ENCODE measurements at regions not wholly inside any gene's neighbourhood (a gene's known extent, or its start where the extent isn't known, plus 50 kb on each side); places are given as distances from the start of the nearest gene placed in this dataset.

DNA sequence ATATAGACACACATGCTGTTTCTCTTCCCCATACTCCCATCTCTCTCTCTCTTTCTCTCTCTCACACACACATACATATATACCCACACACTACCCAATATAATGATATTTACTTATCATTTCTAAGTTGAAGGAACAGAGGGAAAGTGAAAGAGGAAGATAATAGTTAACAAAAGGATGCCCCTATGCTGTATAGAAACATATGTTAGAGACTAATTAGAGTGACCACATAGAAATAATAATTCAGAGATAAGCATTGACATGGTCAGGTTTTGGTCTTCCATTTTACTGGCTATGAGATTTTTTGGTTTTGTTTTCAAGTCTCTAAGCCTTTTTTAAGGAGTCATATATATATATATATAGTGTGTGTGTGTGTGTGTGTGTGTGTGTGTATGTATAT is 445.7 kb upstream of the CHORDC1 start:
- Histone ChIP-seq H3K27me3 (no peaks in the 10 kb centered on the region), H3K4me3 (no peak overlapping the region), H3K27ac (no peak overlapping the region), H3K4me1 (ENCODE audit: insufficient read depth) (no peaks in the 10 kb centered on the region), H3K36me3 (no peaks in the 10 kb centered on the region), H3K9me3 (no peaks in the 10 kb centered on the region)
- DNase-seq, result no peak
- TF ChIP-seq EP300 (IDR thresholded peaks at IDR 0.05), result no peak
- TF ChIP-seq, protein P1, sequence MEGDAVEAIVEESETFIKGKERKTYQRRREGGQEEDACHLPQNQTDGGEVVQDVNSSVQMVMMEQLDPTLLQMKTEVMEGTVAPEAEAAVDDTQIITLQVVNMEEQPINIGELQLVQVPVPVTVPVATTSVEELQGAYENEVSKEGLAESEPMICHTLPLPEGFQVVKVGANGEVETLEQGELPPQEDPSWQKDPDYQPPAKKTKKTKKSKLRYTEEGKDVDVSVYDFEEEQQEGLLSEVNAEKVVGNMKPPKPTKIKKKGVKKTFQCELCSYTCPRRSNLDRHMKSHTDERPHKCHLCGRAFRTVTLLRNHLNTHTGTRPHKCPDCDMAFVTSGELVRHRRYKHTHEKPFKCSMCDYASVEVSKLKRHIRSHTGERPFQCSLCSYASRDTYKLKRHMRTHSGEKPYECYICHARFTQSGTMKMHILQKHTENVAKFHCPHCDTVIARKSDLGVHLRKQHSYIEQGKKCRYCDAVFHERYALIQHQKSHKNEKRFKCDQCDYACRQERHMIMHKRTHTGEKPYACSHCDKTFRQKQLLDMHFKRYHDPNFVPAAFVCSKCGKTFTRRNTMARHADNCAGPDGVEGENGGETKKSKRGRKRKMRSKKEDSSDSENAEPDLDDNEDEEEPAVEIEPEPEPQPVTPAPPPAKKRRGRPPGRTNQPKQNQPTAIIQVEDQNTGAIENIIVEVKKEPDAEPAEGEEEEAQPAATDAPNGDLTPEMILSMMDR (IDR thresholded peaks at IDR 0.05), result no peak
- TF ChIP-seq POLR2A (IDR thresholded peaks at IDR 0.05), result no peak
- intact Hi-C loops (cut with DNase I), result no loop called here

DNA sequence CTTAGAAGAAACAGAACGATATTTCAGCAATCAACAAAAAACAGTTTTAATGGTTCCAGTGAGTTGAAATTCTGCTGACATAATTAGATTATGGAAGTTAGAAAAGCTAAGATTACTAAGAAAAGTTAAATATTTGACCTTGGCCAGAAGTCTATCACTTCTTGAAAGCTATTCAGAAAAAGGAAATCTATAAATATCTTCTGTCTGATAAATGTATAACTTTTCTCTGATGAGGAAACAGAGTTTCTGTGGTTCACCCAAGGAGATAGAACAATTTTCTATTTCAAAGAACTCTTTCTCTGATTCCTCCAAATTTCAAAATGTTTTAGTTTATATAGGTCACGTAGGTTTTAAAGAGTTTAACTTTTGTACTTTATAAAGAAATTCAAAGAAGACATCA is 438.4 kb upstream of the CHORDC1 start:
- TF ChIP-seq, protein P1 (IDR thresholded peaks at IDR 0.05), result no peak
- TF ChIP-seq EP300 (IDR thresholded peaks at IDR 0.05) (no peak), POLR2A (IDR thresholded peaks at IDR 0.05) (no peak)
- Histone ChIP-seq H3K27me3 (no peaks in the 10 kb centered on the region), H3K36me3 (no peaks in the 10 kb centered on the region), H3K9me3 (no peaks in the 10 kb centered on the region), H3K27ac (no peak overlapping the region), H3K4me3 (no peak overlapping the region), H3K4me1 (ENCODE audit: insufficient read depth) (no peaks in the 10 kb centered on the region)
- intact Hi-C loops (cut with DNase I), result no loop called here
- DNase-seq, result no peak
- WGBS, 3 donors, result 72 to 80% (median 78%) methylated on average over 2 of the region's 2 CpGs

DNA sequence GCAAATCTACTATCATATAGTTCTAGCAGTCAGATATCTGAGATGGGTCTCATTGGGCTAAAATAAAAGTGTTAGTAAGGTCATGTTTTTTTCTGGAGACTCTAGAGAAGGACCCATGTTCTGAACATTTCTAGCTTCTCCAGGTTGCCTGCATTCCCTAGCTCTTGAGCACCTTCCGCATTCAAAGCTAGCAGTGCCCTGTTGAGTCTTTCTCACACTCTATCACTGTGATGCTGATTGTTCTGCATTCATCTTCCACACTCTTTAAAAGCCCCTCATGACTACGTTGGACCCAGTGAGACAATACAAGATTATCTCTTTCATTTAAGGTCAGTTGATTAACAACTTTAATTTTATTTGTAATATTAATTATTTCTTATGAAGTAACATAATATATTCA is 433.3 kb upstream of the CHORDC1 start:
- H3K4me3 ChIP-seq, result no peak overlapping the region
- no peak for DNase-seq
- 90% methylated on average over 2 of the region's 2 CpGs for WGBS, 3 donors
- no peaks in the 10 kb centered on the region for H3K27me3 ChIP-seq
- intact Hi-C loops (cut with DNase I), result no loop called here
- H3K27ac ChIP-seq, result no peak overlapping the region
- H3K4me1 ChIP-seq (ENCODE audit: insufficient read depth), result no peaks in the 10 kb centered on the region
- H3K36me3 ChIP-seq, result no peaks in the 10 kb centered on the region
- no peaks in the 10 kb centered on the region for H3K9me3 ChIP-seq
- TF ChIP-seq, protein P1 (IDR thresholded peaks at IDR 0.05), result no peak
- TF ChIP-seq POLR2A (IDR thresholded peaks at IDR 0.05) (no peak), EP300 (IDR thresholded peaks at IDR 0.05) (no peak)

GRCh38 chr11:90650153-90650552 is 427.3 kb upstream of the CHORDC1 start:
- no peak for DNase-seq
- Histone ChIP-seq H3K4me1 (ENCODE audit: insufficient read depth) (no peaks in the 10 kb centered on the region), H3K9me3 (no peaks in the 10 kb centered on the region), H3K36me3 (no peaks in the 10 kb centered on the region), H3K27ac (no peak overlapping the region), H3K4me3 (no peak overlapping the region), H3K27me3 (no peaks in the 10 kb centered on the region)
- 91 to 98% (median 97%) methylated on average over 2 of the region's 2 CpGs for WGBS, 3 donors
- TF ChIP-seq, protein P1 (IDR thresholded peaks at IDR 0.05), result no peak
- TF ChIP-seq POLR2A (IDR thresholded peaks at IDR 0.05) (no peak), EP300 (IDR thresholded peaks at IDR 0.05) (no peak)
- intact Hi-C loops (cut with DNase I), result no loop called here

GRCh38 chr11:90646706-90647105 is 423.9 kb upstream of the CHORDC1 start:
- 74 to 81% (median 81%) methylated on average over 2 of the region's 2 CpGs for WGBS, 3 donors
- Histone ChIP-seq H3K9me3 (no peaks in the 10 kb centered on the region), H3K4me3 (no peak overlapping the region), H3K36me3 (no peaks in the 10 kb centered on the region), H3K4me1 (ENCODE audit: insufficient read depth) (no peaks in the 10 kb centered on the region), H3K27me3 (no peaks in the 10 kb centered on the region), H3K27ac (no peak overlapping the region)
- TF ChIP-seq EP300 (IDR thresholded peaks at IDR 0.05), result no peak
- no peak for TF ChIP-seq POLR2A (IDR thresholded peaks at IDR 0.05)
- TF ChIP-seq, protein P1 (IDR thresholded peaks at IDR 0.05), result no peak
- intact Hi-C loops (cut with DNase I), result no loop called here
- no peak for DNase-seq

Data from ovary (tissue), 7 donors.